GM18873 (cell line): ENCODE measurements at regions not wholly inside any gene's neighbourhood (a gene's known extent, or its start where the extent isn't known, plus 50 kb on each side); places are given as distances from the start of the nearest gene placed in this dataset.

Experiments
- ATAC-seq: cut with Tn5 transposase; IDR thresholded peaks from one replicate; pipeline ENCODE4 v1.9.1; 2021; ENCODE audit warnings: mild to moderate bottlenecking, moderate library complexity, moderate number of reproducible peaks; ENCODE audit not compliant: unreplicated experiment, low FRiP score

DNA sequence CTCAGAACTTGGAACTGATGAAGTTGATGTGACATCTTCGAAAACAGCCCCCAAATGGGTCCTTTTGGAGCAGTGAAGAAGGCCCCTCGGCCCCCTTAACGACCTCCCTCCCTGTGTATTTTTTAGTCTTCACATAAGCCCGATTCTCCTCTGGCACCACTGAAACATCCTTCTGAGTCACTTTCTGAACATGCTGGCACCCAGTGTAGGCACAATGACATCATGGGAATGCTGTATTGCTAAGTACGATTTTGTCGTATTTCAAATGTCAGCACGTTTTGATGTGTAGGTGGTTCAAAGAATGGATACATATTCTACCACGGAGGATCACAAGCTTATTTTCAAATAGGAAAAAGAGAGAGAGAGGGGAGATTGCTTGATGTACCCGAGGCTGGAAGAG is 111.7 kb upstream of the RIOK3 start:
- no peak for ATAC-seq

DNA sequence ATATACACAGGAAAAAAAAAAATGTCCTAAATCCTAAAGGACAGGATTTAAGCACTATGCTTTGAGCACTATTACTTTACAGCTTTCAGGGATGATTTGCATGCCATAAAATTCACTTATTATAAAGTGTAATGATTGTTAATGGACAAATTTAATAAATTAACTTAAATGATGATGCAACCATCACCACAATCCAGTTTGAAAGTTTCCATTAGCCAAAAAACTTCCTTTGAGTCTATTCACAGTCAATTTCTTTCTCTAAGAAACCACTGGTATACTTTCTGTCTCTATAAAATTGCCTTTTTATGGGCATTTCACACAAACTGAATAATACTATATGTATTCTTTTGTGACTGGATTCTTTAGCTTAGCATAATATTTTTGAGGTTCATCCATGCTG is 111.1 kb upstream of the RIOK3 start:
- ATAC-seq: no peak

DNA sequence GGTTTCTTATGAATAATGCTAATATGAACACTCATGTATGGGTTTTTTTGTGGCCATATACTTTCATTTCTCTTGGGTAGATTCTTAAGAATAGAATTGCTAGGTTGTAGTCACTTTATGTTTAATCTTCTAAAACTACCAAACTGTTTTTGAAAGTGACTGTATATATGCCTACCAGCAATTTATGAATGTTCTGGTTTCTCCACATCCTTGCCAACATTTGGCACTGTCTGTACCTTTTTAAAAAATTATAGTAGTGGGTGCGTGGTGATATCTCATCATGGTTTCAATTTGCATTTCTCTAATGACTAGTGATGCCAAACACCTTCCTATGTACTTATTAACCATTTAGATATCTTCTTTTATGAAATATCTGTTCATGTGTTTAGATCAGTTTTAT is 110.6 kb upstream of the RIOK3 start:
- no peak for ATAC-seq

DNA sequence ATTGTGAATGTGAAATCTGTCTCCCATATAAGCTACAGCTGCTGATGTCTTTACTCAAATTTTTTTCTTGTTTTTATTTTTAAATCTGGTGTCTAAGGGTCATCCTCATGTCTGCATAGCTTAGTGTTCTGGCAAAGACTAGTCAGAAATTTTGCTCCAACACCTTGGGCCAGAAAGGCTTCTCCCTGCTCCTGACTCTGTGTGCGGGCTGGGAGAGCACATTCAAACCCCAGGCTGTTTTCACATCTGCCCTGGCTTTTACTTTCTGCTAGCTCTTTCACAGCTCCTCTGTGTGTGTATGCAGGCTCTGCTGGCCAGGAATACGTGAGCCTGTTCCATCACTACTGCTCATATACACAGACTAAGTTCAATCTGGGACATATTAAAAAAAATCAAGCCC is 102.9 kb upstream of the RIOK3 start:
- ATAC-seq: no peak

DNA sequence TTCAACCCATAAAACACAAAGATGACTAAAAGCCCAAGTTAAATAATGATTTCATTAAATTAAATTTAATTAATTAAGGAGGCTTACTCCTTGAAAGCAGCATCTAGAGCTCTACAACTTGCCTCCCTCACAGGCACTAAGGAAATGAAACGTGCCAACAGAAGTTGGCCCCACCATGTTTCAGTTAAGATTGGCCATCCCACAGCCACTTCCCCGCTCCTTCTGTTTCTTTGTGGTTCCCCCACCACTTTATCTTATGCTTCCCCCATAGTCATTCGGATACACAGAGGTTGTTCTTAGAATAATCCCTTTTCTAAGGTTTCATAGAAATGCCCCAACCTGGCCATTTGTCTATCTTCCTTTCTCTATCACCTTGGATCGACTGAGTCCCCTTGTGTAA is 101.6 kb upstream of the RIOK3 start:
- no peak for ATAC-seq

- ATAC-seq: no peak
Measured at GRCh38 chr18:23352042-23352441, 101.0 kb upstream of the RIOK3 start.

GRCh38 chr18:23353459-23353858 is 99.6 kb upstream of the RIOK3 start:
- peak; percentile 47 for ATAC-seq

GRCh38 chr18:23354625-23355024 is 98.5 kb upstream of the RIOK3 start:
- no peak for ATAC-seq

GRCh38 chr18:23355206-23355605 is 97.9 kb upstream of the RIOK3 start:
- no peak for ATAC-seq

DNA sequence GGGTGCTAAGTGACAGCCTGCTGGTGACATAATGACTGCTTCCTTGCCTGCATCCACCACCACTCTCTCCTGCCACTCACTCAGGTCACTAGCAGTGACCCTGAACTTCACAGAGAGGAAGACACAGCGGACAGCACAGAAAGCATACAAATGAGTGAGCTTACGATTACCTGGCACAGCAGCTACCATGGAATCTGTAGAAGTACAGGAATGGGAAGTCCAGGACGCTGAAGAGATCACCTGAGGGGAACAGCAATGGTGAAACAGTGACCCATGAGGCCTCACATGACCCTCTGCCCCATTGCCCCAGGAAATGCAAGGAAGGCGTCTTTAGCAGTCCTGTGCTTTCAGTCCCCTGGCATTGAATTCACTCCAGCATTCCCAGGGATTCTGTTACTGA is 96.7 kb upstream of the RIOK3 start:
- no peak for ATAC-seq

DNA sequence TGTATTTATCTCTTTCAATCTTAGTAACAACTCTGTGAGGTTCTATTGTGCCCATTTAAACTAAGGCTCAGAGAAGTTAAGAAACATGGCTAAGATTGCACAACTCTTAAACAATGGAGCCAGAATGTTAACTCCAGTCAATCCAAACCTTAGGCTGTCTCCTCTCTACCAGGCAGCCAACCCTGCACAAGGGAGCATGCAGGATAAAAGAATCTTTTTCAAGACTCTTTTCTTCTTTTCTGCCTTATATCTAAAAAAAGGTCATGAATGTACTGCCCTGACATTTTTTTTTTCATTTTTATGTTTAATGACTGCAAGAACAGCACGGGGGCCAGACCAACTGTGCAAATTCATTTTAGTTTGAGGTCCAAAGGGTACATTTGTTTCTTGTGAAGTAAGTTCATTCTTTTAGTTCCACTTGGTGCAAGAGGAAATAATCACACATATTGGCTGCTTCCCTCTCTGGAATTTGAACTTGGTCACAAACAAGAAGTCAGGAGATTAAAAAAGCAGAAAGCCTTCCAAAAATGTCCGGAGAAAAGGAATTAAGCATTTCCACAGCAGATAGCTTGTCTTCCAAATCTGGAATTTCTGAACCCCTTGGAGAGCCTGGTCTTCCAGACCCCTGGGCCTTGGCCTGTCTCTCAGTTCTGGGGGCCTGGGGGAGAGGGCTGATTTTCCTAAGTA is 96.0 kb upstream of the RIOK3 start:
- ATAC-seq: no peak

- no peak for ATAC-seq
Measured at GRCh38 chr18:23357996-23358594, 95.0 kb upstream of the RIOK3 start.

DNA sequence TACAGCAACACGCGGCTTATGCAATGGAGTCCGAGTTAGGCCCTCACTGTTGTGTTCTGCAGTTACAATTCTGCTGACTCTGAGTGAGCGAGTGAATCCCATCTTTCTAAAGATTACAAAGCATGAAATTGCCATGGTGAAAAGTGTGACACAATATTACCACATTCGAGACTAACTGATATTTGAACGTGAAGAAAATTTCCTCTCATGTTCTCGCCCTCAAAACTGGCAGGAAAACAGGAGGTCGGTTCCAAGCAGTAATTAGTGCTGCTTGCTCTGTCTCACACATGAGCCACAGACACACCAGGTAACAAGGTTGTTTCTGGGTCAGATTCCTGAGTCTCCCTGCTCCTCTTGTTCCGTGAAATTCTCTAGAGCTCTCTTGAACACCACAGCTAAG is 93.7 kb upstream of the RIOK3 start:
- no peak for ATAC-seq

- ATAC-seq: no peak
Measured at GRCh38 chr18:23363865-23364570, 89.1 kb upstream of the RIOK3 start.

DNA sequence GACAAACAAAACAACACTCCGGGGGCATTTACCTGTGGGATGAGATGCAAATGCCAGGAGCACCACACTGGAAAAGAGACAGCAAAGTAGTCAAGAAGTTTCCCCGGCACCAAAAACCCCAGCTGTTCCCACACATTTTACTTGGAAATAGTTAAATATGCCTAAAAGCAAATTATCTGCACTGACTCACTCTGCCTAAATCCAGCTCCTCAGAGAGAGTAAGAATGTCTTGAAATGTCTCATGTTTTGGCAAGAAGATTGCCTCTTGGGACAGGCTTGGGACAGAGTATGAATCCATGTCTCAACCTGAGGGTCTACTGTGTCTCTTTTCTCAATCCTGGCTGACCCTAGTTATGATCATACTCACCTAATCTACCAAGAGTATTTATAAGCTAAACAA is 87.5 kb upstream of the RIOK3 start:
- ATAC-seq: no peak

GRCh38 chr18:23369266-23369665 is 83.8 kb upstream of the RIOK3 start:
- no peak for ATAC-seq

- ATAC-seq: no peak
Measured at GRCh38 chr18:23373570-23373969, 79.5 kb upstream of the RIOK3 start.

DNA sequence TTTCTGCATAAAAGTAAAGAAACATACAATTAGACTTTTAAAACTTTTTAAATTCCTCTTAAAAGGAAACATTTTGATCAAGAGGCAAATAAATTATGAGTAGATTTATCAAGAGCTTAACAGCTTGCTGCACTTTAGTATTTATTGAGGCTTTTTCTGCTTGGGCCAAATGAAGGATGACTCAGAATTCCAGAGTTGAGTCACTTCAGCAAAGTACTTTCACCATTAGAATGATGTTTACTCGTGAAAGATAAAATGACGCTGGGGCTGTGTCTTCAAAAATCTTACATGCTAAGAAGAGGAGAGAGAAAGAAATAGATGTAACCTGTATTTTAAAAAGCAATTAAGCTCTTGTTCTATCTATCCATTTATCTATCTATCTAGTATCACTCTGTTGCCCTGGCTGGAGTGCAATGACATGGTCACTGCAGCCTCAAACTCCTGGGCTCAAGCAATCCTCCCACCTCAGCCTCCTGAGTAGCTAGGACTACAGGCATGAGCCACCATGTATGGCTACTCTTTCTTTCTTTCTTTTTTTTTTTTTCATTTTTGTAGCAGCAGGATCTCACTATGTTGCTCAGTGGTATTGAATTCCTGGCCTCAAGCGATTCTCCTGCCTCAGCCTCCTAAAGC is 75.3 kb upstream of the RIOK3 start:
- no peak for ATAC-seq

DNA sequence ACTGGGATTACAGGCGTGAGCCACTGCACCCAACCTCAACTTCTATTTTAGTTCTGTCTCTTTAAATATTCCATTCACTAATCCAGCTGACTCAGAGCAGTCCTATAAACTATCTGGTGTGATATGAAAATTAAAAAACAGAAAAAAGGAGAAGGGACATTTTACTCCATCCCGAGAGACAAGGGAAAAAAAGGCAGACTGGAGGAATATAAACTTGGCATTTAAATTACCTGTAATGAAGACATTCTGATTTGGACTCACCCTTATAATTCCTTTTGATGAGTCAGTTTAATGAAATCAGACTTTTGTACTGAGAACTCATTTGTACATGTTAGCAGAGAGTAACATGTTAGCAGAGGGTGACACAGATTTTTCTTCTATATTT is 74.8 kb upstream of the RIOK3 start:
- no peak for ATAC-seq

GRCh38 chr18:23380001-23380550 is 73.0 kb upstream of the RIOK3 start:
- ATAC-seq: no peak

DNA sequence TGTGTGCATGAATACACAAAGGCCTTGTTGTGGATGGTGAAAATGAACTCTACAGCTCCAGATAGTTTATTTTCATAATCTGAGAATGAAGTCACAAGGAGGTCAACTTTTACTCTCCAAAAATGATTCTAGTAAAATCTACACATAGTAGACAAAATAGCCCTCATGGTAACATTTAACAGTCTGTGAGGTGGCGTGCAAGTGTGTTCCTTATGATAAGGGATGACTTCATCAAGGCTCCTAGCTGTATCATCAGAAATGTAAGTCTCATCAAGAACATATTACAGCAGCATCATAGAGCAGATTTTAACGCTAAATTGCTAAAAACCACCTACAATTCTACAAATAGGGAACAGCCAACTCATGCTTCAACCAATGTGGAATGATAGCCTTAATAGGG is 72.3 kb upstream of the RIOK3 start:
- ATAC-seq: no peak
